ENCODE measurements at regions not wholly inside any gene's neighbourhood (a gene's known extent, or its start where the extent isn't known, plus 50 kb on each side); places are given as distances from the start of the nearest gene placed in this dataset.
A peak's percentile ranks its signal among the peaks of the same experiment; 100 is the strongest.
"Not testable (repeated sequence)": the region's sequence is repeated elsewhere in the genome, so short reads cannot be mapped to it uniquely, and the experiment has no call there.

GRCh38 chr22:44650806-44651205, 51.2 kb upstream of the PRR5 start:
- DNase-seq: no peak

- DNase-seq: no peak
Measured at GRCh38 chr22:44648821-44649565, 53.0 kb upstream of the PRR5 start.

- DNase-seq: no peak
Measured at GRCh38 chr22:44648085-44648820, 53.8 kb upstream of the PRR5 start.

GRCh38 chr22:44647141-44647540, 54.9 kb upstream of the PRR5 start:
- DNase-seq: no peak

- DNase-seq: no peak
Measured at GRCh38 chr22:44646668-44647067, 55.3 kb upstream of the PRR5 start.

- no peak for DNase-seq
Measured at GRCh38 chr22:44646141-44646540, 55.9 kb upstream of the PRR5 start.

- DNase-seq: no peak
Measured at GRCh38 chr22:44645531-44645930, 56.5 kb upstream of the PRR5 start.

GRCh38 chr22:44645083-44645482, 56.9 kb upstream of the PRR5 start:
- peak; percentile 20 for DNase-seq

GRCh38 chr22:44643526-44644101, 58.4 kb upstream of the PRR5 start:
- not testable (repeated sequence) for DNase-seq

- DNase-seq: no peak
Measured at GRCh38 chr22:44642096-44642644, 59.8 kb upstream of the PRR5 start.

GRCh38 chr22:44640618-44641155, 61.3 kb upstream of the PRR5 start:
- no peak for DNase-seq

GRCh38 chr22:44639891-44640617, 62.0 kb upstream of the PRR5 start:
- DNase-seq: no peak

- no peak for DNase-seq
Measured at GRCh38 chr22:44638971-44639760, 62.8 kb upstream of the PRR5 start.

GRCh38 chr22:44636502-44637206, 65.3 kb upstream of the PRR5 start:
- DNase-seq: not testable (repeated sequence)

GRCh38 chr22:44635567-44635966, 66.4 kb upstream of the PRR5 start:
- not testable (repeated sequence) for DNase-seq

- DNase-seq: no peak
Measured at GRCh38 chr22:44634426-44635321, 67.3 kb upstream of the PRR5 start.

- DNase-seq: no peak
Measured at GRCh38 chr22:44633647-44634046, 68.4 kb upstream of the PRR5 start.

- no peak for DNase-seq
Measured at GRCh38 chr22:44632541-44633396, 69.2 kb upstream of the PRR5 start.

- DNase-seq: no peak
Measured at GRCh38 chr22:44630826-44631225, 71.2 kb upstream of the PRR5 start.
